Activated gamma-delta T cell treated with anti-CD3 and anti-CD28 coated beads, Interleukin-2, amount 50 U/mL, for 16 hours (primary cell): ENCODE measurements at regions not wholly inside any gene's neighbourhood (a gene's known extent, or its start where the extent isn't known, plus 50 kb on each side); places are given as distances from the start of the nearest gene placed in this dataset.

ENCODE experiments used
- DNase-seq: peaks from one replicate; pipeline ENCODE4 v3.0.0-alpha.2; 2020; ENCODE audit warnings: low read depth

GRCh38 chr3:72134989-72135451 lies 350.1 kb upstream of the PROK2 start:
- no peak for DNase-seq

DNA sequence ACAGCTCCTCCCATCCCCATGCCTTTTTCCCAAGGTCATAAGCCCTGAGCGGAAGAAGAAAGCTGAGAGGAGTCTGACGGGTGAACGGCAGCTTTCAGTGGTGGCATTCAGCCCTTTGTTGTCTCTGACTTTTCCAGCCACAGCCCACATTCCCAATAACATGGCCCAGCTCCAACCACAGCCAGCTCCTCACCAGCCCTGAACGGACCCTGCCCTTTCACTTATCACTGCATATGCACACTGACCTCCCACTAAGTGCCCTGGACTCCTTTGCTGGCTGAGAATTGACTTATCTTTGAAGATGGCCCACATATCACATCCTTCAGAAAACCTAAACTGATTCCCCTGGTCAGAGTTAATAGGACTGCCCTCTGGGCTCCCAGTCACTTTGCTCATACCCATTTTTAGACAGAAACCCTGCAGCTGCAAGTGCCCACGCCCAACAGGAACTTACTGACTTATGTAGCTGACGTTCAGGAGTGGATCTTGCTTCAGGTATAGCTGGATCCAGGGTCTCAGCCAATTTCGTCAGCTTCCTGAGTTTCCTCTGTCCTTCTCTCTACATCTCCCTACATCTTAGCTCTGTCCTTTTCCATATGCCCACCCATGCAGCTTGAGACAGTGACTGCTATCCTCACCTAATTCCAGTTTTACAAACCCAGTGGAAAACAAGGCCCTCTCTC lies 348.5 kb upstream of the PROK2 start:
- no peak for DNase-seq

- DNase-seq: no peak
Measured at GRCh38 chr3:72131899-72132298, 347.0 kb upstream of the PROK2 start.

GRCh38 chr3:72130565-72130964 lies 345.6 kb upstream of the PROK2 start:
- DNase-seq: no peak

GRCh38 chr3:72129501-72130094 lies 344.6 kb upstream of the PROK2 start:
- no peak for DNase-seq

DNA sequence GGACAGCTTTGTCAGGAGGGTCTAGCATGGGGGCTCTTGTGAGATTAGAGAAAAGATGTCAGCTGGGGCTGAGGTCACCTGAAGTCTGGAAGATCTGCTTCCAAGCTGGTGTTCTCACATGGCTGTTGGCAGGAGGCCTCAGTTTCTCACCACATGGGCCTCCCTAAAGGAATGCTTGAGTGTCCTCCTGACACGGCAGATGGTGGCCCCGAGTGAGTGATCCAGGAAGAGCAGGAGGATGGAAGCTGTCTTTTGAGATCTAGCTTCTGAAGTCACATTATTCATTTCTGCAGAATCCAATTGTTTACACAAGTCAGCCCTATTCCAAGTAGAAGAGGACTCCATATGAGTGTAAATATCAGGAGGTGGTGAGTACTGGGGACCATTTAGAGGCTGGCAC lies 344.0 kb upstream of the PROK2 start:
- DNase-seq: no peak

DNA sequence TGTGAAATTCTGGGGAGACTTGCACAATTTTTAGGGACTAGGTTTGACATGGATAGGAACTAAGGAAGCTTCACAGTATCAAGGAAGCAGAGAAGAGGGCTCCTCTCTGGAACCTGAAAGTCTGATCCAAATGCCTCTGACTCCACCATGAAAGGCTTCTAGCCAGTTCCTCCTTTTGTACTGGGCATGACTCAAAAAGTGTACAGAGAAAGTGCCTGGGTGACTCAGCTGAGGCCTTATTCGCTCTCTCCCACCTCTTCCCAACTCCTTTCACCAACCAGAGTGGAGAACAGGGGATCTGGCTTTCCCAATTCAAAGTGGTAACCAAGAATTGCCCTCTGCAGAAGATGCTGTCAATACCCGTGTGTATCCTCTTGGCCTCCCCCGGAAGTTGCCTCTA lies 342.9 kb upstream of the PROK2 start:
- DNase-seq: no peak

- no peak for DNase-seq
Measured at GRCh38 chr3:72127224-72127612, 342.3 kb upstream of the PROK2 start.

GRCh38 chr3:72126441-72127223 lies 341.7 kb upstream of the PROK2 start:
- no peak for DNase-seq

DNA sequence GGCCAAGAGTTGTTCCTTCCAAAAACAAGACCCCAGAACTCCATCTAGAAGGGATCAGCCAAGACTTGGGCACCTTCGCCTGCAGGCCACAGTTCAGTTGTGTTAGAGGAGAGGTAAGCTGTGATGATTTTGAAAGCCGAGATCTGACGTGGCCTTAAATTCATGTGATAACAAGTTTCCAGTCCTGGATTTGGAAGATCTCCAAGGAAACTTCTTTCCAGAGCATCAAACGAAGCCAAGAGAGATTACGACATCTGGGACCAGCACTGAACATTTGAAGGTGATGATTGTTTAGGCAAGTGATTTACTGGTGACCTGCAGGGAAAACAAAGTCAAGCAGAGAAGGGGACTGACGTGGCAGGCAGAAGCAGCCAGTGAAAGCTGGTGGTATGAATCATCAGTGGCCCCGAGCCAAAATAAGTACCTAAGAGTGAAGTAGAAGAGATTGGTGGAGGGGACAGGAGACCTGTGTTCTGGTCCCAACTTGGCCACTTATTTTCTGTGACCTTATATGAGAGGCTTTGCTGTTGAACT lies 339.0 kb upstream of the PROK2 start:
- DNase-seq: no peak

GRCh38 chr3:72120806-72121778 lies 336.1 kb upstream of the PROK2 start:
- DNase-seq: no peak

- DNase-seq: no peak
Measured at GRCh38 chr3:72120039-72120438, 335.1 kb upstream of the PROK2 start.

- DNase-seq: no peak
Measured at GRCh38 chr3:72118628-72119027, 333.7 kb upstream of the PROK2 start.

DNA sequence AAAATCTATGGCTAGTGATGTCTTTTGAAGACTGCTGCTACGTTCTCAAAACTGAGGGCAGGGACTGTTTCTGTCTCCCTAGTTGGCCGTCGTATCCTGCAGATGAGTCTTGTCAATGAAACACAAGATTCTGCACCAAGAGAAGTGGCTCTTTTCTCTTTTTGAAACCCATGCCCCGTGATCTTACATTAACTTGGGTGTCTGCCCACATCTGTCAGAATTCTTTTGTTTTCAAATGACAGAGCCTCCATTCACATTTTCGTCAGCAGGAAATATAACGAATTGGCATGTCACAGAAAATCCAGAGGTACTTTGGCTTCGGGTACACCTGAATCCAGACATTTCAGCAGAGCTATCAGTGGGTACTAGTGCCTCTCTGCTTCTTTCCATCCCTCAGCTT lies 331.3 kb upstream of the PROK2 start:
- DNase-seq: no peak

DNA sequence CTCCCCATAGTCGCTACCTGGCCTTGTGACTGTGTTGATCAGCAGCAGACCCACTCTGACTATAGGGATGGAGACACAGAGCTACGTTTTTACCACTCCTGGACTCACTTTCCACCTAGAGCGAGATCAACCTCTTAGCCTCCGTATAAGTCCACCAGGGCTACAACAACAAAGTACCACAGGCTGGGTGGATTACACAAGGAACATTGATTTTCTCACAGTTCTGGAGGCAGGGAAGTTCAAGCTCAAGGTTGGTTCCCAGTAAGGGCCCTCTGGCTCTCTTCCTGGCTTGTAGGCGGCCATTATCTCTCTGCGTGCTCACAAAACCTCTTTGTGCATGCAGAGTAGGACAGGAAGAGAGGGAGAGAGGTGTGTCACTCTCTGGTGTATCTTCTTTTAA lies 330.4 kb upstream of the PROK2 start:
- no peak for DNase-seq

DNA sequence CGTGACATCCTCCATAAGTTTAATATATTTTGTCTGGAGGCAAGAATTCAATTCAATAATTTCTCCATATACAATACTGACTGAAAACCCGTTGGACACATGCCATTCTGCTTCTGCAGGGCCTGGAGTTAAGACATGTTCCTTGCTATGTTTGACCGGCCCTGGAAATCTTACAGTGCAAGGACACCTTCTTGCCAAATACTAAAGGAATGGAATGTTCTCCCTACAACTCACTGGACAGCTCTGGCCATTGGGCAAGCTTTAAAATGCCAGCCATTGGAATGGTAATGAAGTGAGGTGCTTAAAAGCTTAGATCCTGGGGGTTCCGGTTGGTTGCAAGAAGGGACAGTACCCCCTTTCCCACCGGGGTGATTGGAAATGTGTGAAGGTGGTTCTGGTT lies 329.8 kb upstream of the PROK2 start:
- DNase-seq: no peak

DNA sequence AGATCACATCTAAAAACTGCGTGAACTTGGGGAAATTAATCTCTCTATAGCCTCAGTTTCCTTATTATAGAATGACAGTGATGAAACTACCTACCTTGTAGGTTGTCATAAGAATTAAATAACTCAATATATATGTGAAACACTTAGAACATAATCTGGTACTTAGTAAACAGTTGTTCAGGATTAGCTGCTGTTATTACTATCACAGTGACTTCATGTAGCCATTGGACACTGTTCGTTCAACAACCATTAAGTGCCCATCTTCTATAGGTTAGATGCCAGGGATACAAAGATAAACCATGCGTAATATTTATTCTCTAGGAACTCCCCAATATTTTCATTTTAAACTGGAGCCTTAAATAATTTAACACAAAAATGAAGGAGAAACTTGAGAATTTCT lies 329.0 kb upstream of the PROK2 start:
- no peak for DNase-seq

- DNase-seq: no peak
Measured at GRCh38 chr3:72113564-72113963, 328.6 kb upstream of the PROK2 start.

- DNase-seq: no peak
Measured at GRCh38 chr3:72112435-72112834, 327.5 kb upstream of the PROK2 start.

DNA sequence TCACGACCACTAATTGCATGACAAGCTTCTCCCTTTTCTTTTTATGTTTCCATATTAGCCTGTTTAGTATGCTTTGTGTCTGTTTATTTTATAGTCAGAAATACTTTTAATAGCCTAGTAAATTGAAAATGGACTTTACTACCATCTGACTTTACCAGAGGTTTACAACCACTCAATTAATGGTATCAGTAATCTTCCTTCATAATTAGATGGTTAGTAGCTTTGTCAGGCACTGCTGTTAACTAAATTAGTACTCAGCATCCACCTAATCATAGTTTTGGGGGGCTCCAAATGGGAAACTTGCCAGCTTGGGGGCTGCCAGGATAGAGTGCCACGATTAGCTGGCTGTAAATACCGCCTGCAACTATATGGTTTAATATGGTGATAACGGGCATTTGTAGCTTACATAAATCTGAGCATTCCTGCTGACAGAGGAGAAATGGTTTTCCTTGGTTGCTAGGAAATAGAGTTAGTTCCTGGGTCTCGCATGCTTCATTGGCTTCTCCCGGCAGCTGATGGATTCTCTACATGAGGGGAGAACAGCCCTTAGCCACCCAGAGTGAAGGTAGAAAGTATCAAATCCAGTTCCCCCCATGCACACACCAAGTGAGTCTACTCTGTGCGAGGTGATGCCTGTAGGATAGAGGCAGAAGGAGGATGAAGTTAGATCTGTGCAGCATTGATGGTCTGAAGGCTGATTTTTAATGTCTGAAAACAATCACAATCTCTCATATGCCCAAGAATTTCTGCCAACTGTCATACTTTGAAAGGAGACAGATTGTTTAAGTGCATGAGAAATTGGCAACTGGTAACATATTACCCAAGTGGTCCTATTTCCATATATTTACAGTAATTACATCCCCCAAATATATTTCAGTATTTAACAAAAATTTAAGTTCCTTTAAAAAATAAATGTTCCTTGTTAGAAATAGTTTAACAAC lies 326.6 kb upstream of the PROK2 start:
- DNase-seq: no peak
